Heart left ventricle (tissue), 16 donors: ENCODE measurements at regions not wholly inside any gene's neighbourhood (a gene's known extent, or its start where the extent isn't known, plus 50 kb on each side); places are given as distances from the start of the nearest gene placed in this dataset.

Experiments used
- ATAC-seq, 4 donors: fragments of 200-7000 bp; cut with Tn5 transposase; one replicate each; pipeline ENCODE4 v1.9.1; 2020 to 2022; ENCODE audit warnings: moderate library complexity in 4 of 4, mild to moderate bottlenecking in 3 of 4, moderate number of reproducible peaks in 1 of 4
- DNase-seq, 5 donors: peaks; one replicate each; pipeline ENCODE4 v3.0.0-alpha.2; 2020
- H3K27ac ChIP-seq, 12 donors: fragments of 200-600 bp; sonication (generic) in 4 of 12; one replicate each; pipeline versions ENCODE4 v1.5.0 to v1.8.0; 2016 to 2022; ENCODE audit warnings: mild to moderate bottlenecking in 2 of 12
- H3K27me3 ChIP-seq, 9 donors: fragments of 200-600 bp; sonication (generic) in 2 of 9; one replicate each; pipeline versions ENCODE4 v1.5.1 to v1.8.0; 2016 to 2022; ENCODE audit warnings: mild to moderate bottlenecking in 3 of 9
- H3K36me3 ChIP-seq, 9 donors: fragments of 200-600 bp; sonication (generic) in 2 of 9; one replicate each; pipeline versions ENCODE4 v1.5.0 to v1.8.0; 2018 to 2022; ENCODE audit warnings: mild to moderate bottlenecking in 2 of 9
- H3K4me1 ChIP-seq, 12 donors: fragments of 200-600 bp; sonication (generic) in 4 of 12; one replicate each; pipeline versions ENCODE4 v1.5.0 to v1.8.0; 2016 to 2022; ENCODE audit warnings: mild to moderate bottlenecking in 3 of 12
- H3K4me3 ChIP-seq, 12 donors: fragments of 200-600 bp; sonication (generic) in 4 of 12; one replicate each; pipeline versions ENCODE4 v1.5.0 to v1.8.0; 2017 to 2022; ENCODE audit warnings: mild to moderate bottlenecking in 9 of 12, moderate library complexity in 4 of 12
- H3K9me3 ChIP-seq, 12 donors: fragments of 200-600 bp; sonication (generic) in 4 of 12; one replicate each; pipeline versions ENCODE4 v1.5.0 to v1.8.0; 2016 to 2022; ENCODE audit warnings: mild to moderate bottlenecking in 1 of 12
- POLR2A ChIP-seq, 2 donors: fragments of 450-650 bp; IDR thresholded peaks; one replicate each; pipeline ENCODE4 v1.6.1; 2017; ENCODE audit warnings: antibody characterized with exemption in 2 of 2, mild to moderate bottlenecking in 2 of 2, moderate library complexity in 2 of 2
- WGBS, 4 donors: extraction: QIAGEN DNeasy Blood & Tissue Kit in 2 of 4; methylation state at CpG; one replicate each; pipeline versions ENCODE4 v1.1.5 to v1.1.7; 2013 to 2018; 5-methylcytosine and 5-hydroxymethylcytosine counted together
- intact Hi-C, 10 donors: fragments of 100-400 bp; cut with DNase I; formaldehyde crosslinking; loops; one replicate each; pipeline versions ENCODE4 v1.11.1 to v1.14.2; 2022
- TF ChIP-seq, protein P1 (sequence below), 12 donors: fragments of 200-600 bp; sonication (generic) in 4 of 12; IDR thresholded peaks; one replicate each; pipeline versions ENCODE4 v1.5.0 to v1.8.0; 2018 to 2022; ENCODE audit warnings: antibody characterized with exemption in 12 of 12, mild to moderate bottlenecking in 5 of 12
- donor health status: ischemic (EF 13 %, LVEDD 7.1; RV severe dilation, severe dysfunction).
- donor health status: healthy with polysubstance abuse.
- donor health status: DM: no; HTN: yes; CAD: no.
- donor health status: DM: no; HTN: no; CAD: no.
- donor health status: ischemic (EF 25% LVEDD 6.9; RV normal size, moderate dysfunction).
- donor health status: ischemic (EF 25% LVEDD 5.7; RV mildly dilated, moderate dysfunction).
- donor health status: healthy.
- donor health status: DM: yes; HTN: yes; CAD: no.
- donor health status: ischemic (EF 35%, LVEDD 5.7; RV mildly dilated, moderate dysfunction).
- donor health status: nonischemic (EF 11% LVEDD 7.7; RV severe dilation, severe dysfunction).
- donor health status: DM: yes; HTN: yes; CAD: no.
- donor health status: PGD.
- donor health status: ischemic (EF 29% LVEDD 5.4; RV normal size, mild dysfunction).
- donor health status: nonischemic (EF 23%, LVEDD 6.1; RV moderate dilation, normal function).

DNA sequence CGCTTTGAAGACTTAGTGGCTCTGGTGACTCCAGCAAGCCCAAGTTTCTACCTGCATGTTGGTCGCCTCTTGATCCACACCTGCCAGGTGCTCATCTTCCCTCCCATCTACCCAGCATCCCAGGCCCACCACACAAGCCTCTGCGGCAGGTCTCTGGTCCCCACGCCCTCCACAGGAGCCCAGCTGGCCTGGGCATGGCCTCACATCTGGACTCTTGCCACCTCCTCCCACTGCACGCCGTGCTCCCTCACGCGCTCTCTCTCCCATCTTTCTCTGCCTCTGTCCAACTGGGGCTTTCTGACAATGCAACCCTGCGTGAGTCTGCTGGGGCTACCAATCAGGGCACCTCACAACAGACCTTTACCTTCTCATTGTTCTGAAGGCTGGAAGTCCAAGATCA, 50.2 kb upstream of the FGFR2 start:
- Histone ChIP-seq H3K4me3 (no peak overlapping the region), H3K4me1 (no peaks in the 10 kb centered on the region), H3K27me3 (peaks cover 0 to 7% (median 0%) of the 10 kb centered on the region in 9 donors), H3K27ac (no peak overlapping the region), H3K36me3 (no peaks in the 10 kb centered on the region), H3K9me3 (no peaks in the 10 kb centered on the region)
- WGBS, 4 donors = 81 to 85% (median 83%) methylated on average over 9 of the region's 9 CpGs
- TF ChIP-seq POLR2A (IDR thresholded peaks at IDR 0.05) = no peak
- TF ChIP-seq, protein P1, sequence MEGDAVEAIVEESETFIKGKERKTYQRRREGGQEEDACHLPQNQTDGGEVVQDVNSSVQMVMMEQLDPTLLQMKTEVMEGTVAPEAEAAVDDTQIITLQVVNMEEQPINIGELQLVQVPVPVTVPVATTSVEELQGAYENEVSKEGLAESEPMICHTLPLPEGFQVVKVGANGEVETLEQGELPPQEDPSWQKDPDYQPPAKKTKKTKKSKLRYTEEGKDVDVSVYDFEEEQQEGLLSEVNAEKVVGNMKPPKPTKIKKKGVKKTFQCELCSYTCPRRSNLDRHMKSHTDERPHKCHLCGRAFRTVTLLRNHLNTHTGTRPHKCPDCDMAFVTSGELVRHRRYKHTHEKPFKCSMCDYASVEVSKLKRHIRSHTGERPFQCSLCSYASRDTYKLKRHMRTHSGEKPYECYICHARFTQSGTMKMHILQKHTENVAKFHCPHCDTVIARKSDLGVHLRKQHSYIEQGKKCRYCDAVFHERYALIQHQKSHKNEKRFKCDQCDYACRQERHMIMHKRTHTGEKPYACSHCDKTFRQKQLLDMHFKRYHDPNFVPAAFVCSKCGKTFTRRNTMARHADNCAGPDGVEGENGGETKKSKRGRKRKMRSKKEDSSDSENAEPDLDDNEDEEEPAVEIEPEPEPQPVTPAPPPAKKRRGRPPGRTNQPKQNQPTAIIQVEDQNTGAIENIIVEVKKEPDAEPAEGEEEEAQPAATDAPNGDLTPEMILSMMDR (IDR thresholded peaks at IDR 0.05) = no peak
- DNase-seq (peak in 1 of 5 donors; percentile 11), ATAC-seq (no peak)
- intact Hi-C loops = no loop called here

DNA sequence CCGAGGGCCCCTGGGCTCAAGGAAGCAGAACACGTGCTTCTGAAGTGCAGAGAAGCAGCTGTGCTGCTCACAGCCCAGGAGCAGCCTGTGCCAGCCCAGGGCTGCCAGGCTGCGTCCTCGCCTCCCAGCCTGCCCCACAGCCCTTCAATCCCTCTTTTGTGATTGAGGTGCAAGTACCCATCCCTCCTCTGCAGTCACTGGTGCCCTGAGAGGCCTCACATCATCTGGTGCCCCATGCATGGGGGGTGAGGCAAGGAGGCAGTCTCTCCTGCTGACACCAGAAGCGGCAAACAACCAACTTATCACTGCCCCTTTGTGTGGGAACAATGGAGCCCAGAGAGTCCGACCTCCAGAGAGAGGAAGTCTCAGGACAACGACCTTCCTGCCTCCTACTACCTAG, 49.8 kb upstream of the FGFR2 start:
- no peaks in the 10 kb centered on the region for H3K36me3 ChIP-seq
- H3K4me3 ChIP-seq = no peak overlapping the region
- no peak for ATAC-seq
- no peak overlapping the region for H3K27ac ChIP-seq
- H3K9me3 ChIP-seq = no peaks in the 10 kb centered on the region
- H3K27me3 ChIP-seq = peaks cover 0 to 7% (median 0%) of the 10 kb centered on the region in 9 donors
- no peaks in the 10 kb centered on the region for H3K4me1 ChIP-seq
- intact Hi-C loops = no loop called here
- no peak for DNase-seq
- no peak for TF ChIP-seq POLR2A (IDR thresholded peaks at IDR 0.05)
- TF ChIP-seq, protein P1 (IDR thresholded peaks at IDR 0.05) = no peak
- 46 to 50% (median 48%) methylated on average over 7 of the region's 7 CpGs for WGBS, 4 donors
